Peyer's patch (tissue), 4 donors: ENCODE measurements at regions not wholly inside any gene's neighbourhood (a gene's known extent, or its start where the extent isn't known, plus 50 kb on each side); places are given as distances from the start of the nearest gene placed in this dataset.

Source experiments
- DNase-seq, 3 donors: peaks; one replicate each; pipeline ENCODE4 v3.0.0-alpha.2; 2017 to 2019
- H3K27ac ChIP-seq, 4 donors: fragments of 200-600 bp; sonication (generic); one replicate each; pipeline ENCODE4 v1.5.1; 2016 to 2019
- H3K27me3 ChIP-seq, 2 donors: fragments of 200-600 bp; sonication (generic); one replicate each; pipeline ENCODE4 v1.5.1; 2019
- H3K36me3 ChIP-seq, 3 donors: fragments of 200-600 bp; sonication (generic); one replicate each; pipeline ENCODE4 v1.5.1; 2016 to 2019
- H3K4me1 ChIP-seq, 4 donors: fragments of 200-600 bp; sonication (generic); one replicate each; pipeline ENCODE4 v1.5.1; 2016 to 2019
- H3K4me3 ChIP-seq, 4 donors: fragments of 200-600 bp; sonication (generic); 1 replicate in 3 of 4; 2 replicates in 1 of 4; pipeline ENCODE4 v1.5.1; 2016 to 2019; ENCODE audit warnings: mild to moderate bottlenecking in 1 of 4
- H3K9me3 ChIP-seq, 4 donors: fragments of 200-600 bp; sonication (generic); one replicate each; pipeline ENCODE4 v1.5.1; 2016 to 2019; ENCODE audit warnings: mild to moderate bottlenecking in 1 of 4
- POLR2A ChIP-seq, 2 donors: fragments of 450-650 bp; IDR thresholded peaks; one replicate each; pipeline ENCODE4 v1.5.1; 2017; ENCODE audit warnings: antibody characterized with exemption in 2 of 2, mild to moderate bottlenecking in 2 of 2, moderate library complexity in 2 of 2
- TF ChIP-seq, protein P1 (sequence below), 6 experiments: fragments of 450-650 bp in 4 of 6; fragments of 200-600 bp in 2 of 6; sonication (generic) in 1 of 6; IDR thresholded peaks; one replicate each; pipeline ENCODE4 v1.5.1; 2017 to 2019; ENCODE audit warnings: antibody characterized with exemption in 6 of 6, mild to moderate bottlenecking in 3 of 6, moderate library complexity in 1 of 6

DNA sequence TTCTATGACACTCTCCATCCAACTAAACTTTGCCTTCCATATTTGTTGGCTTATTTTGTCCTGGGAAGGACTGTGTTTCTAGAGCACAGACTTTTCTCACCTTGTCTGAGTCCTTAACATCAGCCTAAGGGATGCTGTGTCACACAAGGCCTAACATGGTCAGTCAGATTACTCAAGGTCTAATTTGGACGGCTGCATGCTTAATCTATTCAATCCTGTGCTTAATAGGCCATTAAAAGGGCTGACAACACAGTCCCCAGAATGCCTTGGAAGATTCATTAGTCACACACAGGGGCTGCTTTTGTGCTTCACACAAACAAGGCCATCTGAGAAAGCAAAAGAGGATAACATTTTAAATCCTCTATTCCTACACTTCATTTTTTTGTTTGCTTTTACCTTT is 84.0 kb downstream of the DYNAP start:
- TF ChIP-seq, protein P1, sequence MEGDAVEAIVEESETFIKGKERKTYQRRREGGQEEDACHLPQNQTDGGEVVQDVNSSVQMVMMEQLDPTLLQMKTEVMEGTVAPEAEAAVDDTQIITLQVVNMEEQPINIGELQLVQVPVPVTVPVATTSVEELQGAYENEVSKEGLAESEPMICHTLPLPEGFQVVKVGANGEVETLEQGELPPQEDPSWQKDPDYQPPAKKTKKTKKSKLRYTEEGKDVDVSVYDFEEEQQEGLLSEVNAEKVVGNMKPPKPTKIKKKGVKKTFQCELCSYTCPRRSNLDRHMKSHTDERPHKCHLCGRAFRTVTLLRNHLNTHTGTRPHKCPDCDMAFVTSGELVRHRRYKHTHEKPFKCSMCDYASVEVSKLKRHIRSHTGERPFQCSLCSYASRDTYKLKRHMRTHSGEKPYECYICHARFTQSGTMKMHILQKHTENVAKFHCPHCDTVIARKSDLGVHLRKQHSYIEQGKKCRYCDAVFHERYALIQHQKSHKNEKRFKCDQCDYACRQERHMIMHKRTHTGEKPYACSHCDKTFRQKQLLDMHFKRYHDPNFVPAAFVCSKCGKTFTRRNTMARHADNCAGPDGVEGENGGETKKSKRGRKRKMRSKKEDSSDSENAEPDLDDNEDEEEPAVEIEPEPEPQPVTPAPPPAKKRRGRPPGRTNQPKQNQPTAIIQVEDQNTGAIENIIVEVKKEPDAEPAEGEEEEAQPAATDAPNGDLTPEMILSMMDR (IDR thresholded peaks at IDR 0.05), result no peak
- no peak for TF ChIP-seq POLR2A (IDR thresholded peaks at IDR 0.05)
- DNase-seq, result no peak
- H3K4me3 ChIP-seq, result no peak overlapping the region

DNA sequence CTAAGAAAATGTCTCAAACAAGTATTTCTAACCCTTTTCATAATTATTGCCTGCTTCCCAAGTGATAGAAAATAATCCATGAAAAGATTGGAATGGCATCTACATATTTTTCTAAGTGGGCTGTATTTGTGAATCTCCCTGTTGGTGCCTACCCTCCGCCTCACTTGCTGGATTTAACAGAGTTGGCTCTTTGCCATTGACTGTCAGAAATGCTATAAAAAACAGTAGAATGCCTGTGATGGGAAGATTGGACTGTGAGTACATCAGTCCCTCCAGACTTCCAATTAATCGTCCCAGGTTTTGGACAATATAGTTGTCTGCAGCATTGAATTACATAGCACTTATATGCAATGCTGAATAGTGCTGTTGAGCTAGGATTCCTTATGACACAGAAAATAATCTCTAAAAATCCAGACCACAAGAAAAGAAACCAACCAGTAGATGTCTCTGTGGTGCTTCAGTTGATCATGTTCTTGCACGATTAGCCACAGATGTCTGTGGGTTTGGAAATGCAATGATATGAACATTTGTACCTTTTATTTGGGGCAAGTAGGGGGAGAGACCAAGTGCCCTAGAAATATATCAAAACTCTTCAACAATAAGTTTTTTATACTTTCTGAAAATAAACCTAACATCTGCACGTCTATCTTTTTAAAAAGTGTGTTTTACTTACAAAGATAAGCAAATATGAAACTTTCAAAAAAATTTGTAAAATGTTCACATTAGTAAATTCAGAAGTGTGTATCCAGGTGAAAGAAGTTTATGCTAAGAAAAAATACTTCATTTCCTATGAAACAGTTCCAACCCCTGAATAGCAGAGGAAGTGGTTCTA is 88.5 kb downstream of the DYNAP start:
- Histone ChIP-seq H3K36me3 (no peaks in the 10 kb centered on the region), H3K27ac (no peak overlapping the region), H3K9me3 (no peaks in the 10 kb centered on the region), H3K4me1 (no peaks in the 10 kb centered on the region), H3K27me3 (no peaks in the 10 kb centered on the region), H3K4me3 (no peak overlapping the region)
- no peak for DNase-seq
- TF ChIP-seq, protein P1 (IDR thresholded peaks at IDR 0.05), result peak in 4 of 6 experiments; percentile 35 to 73 (median 72)
- TF ChIP-seq POLR2A (IDR thresholded peaks at IDR 0.05), result no peak

More for the DNA sequence above, 84.0 kb downstream of the DYNAP start:
- no peaks in the 10 kb centered on the region for H3K4me1 ChIP-seq
- H3K36me3 ChIP-seq, result no peaks in the 10 kb centered on the region
- H3K27me3 ChIP-seq, result no peaks in the 10 kb centered on the region
- no peaks in the 10 kb centered on the region for H3K9me3 ChIP-seq
- H3K27ac ChIP-seq, result no peak overlapping the region

DNA sequence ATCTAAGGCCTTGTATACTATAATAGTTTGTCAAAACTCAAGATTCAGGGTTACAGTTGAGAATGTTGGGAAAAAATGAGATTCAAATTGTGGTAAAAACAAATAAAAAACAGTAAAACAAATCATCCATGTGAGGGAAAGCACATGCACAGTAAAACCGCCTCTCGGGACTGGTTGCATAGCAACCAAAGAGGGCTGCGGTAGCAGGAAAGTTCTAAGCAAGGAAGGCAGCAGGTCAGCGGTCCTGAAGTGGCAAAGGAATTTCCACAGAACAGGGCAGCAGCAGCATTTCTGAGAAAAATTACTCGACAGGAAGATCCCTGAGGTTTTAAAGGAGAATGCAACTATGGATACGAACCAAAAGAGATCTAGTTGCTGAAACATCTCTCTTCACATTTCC is 93.7 kb downstream of the DYNAP start:
- no peak overlapping the region for H3K4me3 ChIP-seq
- no peaks in the 10 kb centered on the region for H3K36me3 ChIP-seq
- H3K27ac ChIP-seq, result no peak overlapping the region
- H3K27me3 ChIP-seq, result no peaks in the 10 kb centered on the region
- H3K9me3 ChIP-seq, result no peaks in the 10 kb centered on the region
- TF ChIP-seq, protein P1 (IDR thresholded peaks at IDR 0.05), result no peak
- no peak for TF ChIP-seq POLR2A (IDR thresholded peaks at IDR 0.05)
- H3K4me1 ChIP-seq, result no peaks in the 10 kb centered on the region
- DNase-seq, result no peak

DNA sequence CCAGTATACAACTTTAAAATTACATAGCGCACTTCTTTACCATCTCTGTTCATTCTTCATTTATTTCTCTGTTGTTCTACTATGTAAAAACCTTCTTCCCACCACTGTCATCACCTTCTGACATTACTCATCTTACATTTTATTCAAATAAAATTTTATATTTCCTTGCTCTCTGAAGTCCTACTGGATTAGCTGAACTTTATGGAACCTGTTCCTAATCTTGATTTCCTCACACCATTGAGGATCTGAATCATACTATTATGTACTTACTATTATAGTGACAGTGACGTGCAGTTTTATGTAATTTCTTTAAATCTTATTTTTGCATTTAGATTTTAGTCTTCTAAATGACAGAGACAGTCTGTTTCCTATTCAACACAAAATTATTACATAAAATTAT is 98.3 kb downstream of the DYNAP start:
- no peaks in the 10 kb centered on the region for H3K9me3 ChIP-seq

DNA sequence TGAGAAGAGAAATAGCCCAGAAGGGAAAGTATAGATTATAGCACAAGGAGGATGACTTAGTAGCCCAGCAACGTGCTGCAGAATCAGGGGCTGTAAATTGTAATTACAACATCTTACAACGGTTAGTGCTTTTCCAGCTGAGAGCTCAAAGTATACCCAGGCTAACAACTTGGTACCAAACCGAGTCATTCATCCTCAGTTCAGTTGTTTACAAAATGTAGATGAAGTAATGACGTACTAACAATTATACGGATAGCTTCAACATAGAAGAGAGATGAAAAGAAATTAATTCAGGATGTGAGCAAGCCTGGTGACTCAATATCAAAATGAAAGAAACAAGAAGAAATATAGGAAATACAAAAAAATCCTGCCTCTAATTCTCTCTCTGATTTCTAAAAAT is 99.2 kb downstream of the DYNAP start:
- DNase-seq, result no peak
- Histone ChIP-seq H3K9me3 (no peaks in the 10 kb centered on the region), H3K4me3 (no peak overlapping the region), H3K27ac (no peak overlapping the region), H3K4me1 (no peaks in the 10 kb centered on the region), H3K27me3 (no peaks in the 10 kb centered on the region), H3K36me3 (no peaks in the 10 kb centered on the region)
- TF ChIP-seq POLR2A (IDR thresholded peaks at IDR 0.05), result no peak
- TF ChIP-seq, protein P1 (IDR thresholded peaks at IDR 0.05), result no peak

More for the DNA sequence above, 98.3 kb downstream of the DYNAP start:
- DNase-seq, result no peak
- H3K4me1 ChIP-seq, result no peaks in the 10 kb centered on the region
- H3K36me3 ChIP-seq, result no peaks in the 10 kb centered on the region
- H3K4me3 ChIP-seq, result no peak overlapping the region
- TF ChIP-seq, protein P1 (IDR thresholded peaks at IDR 0.05), result no peak
- TF ChIP-seq POLR2A (IDR thresholded peaks at IDR 0.05), result no peak
- H3K27me3 ChIP-seq, result no peaks in the 10 kb centered on the region
- H3K27ac ChIP-seq, result no peak overlapping the region
